Progenitor cell of endocrine pancreas (in vitro differentiated cells): ENCODE measurements at regions not wholly inside any gene's neighbourhood (a gene's known extent, or its start where the extent isn't known, plus 50 kb on each side); places are given as distances from the start of the nearest gene placed in this dataset.
A peak's percentile ranks its signal among the peaks of the same experiment; 100 is the strongest.

Experiments used
- DNase-seq: peaks from one replicate; pipeline ENCODE4 v3.0.0; 2021; ENCODE audit warnings: low spot score; ENCODE audit not compliant: unreplicated experiment
- H3K27ac Mint-ChIP-seq: 2 replicates; pipeline ENCODE4 v1.8.0; 2021; ENCODE audit warnings: mild to moderate bottlenecking, moderate library complexity, mixed read lengths
- H3K27me3 Mint-ChIP-seq: 2 replicates; pipeline ENCODE4 v1.8.0; 2021; ENCODE audit warnings: mixed read lengths
- H3K36me3 Mint-ChIP-seq: 2 replicates; pipeline ENCODE4 v1.8.0; 2022; ENCODE audit warnings: mixed read lengths; ENCODE audit not compliant: insufficient read depth
- H3K4me1 Mint-ChIP-seq: 2 replicates; pipeline ENCODE4 v1.8.0; 2021; ENCODE audit warnings: low read depth, mixed read lengths
- H3K4me3 Mint-ChIP-seq: 2 replicates; pipeline ENCODE4 v1.8.0; 2021; ENCODE audit warnings: low read depth, mild to moderate bottlenecking, moderate library complexity, mixed read lengths
- H3K9me3 Mint-ChIP-seq: 2 replicates; pipeline ENCODE4 v1.8.0; 2021; ENCODE audit warnings: low read depth, mixed read lengths
- CTCF ChIP-seq: fragments of 200-600 bp; sonication (generic); IDR thresholded peaks from one replicate; pipeline ENCODE4 v1.5.0; 2021; ENCODE audit warnings: antibody characterized with exemption, mild to moderate bottlenecking; ENCODE audit not compliant: unreplicated experiment

- Mint-ChIP-seq H3K36me3 (no peaks in the 10 kb centered on the region), H3K27me3 (peaks cover 15% of the 10 kb centered on the region), H3K9me3 (no peaks in the 10 kb centered on the region), H3K27ac (no peak overlapping the region), H3K4me1 (peaks cover 10% of the 10 kb centered on the region), H3K4me3 (no peak overlapping the region)
- no peak for TF ChIP-seq CTCF
- peak; percentile 3 for DNase-seq
Measured at GRCh38 chr22:48942698-48943566, 884.7 kb downstream of the BRD1 start.

GRCh38 chr22:48941903-48942575 lies 885.6 kb downstream of the BRD1 start:
- Mint-ChIP-seq H3K27ac (no peak overlapping the region), H3K4me3 (no peak overlapping the region), H3K4me1 (peaks cover 14% of the 10 kb centered on the region), H3K27me3 (peaks cover 12% of the 10 kb centered on the region), H3K36me3 (no peaks in the 10 kb centered on the region), H3K9me3 (no peaks in the 10 kb centered on the region)
- DNase-seq: no peak
- TF ChIP-seq CTCF: no peak

- peaks cover 1% of the 10 kb centered on the region for H3K36me3 Mint-ChIP-seq
- H3K27me3 Mint-ChIP-seq: peaks cover 12% of the 10 kb centered on the region
Measured at GRCh38 chr22:48941033-48941902, 886.4 kb downstream of the BRD1 start.

GRCh38 chr22:48940266-48941032 lies 887.2 kb downstream of the BRD1 start:
- Mint-ChIP-seq H3K9me3 (peaks cover 8% of the 10 kb centered on the region), H3K4me3 (no peak overlapping the region), H3K27me3 (peaks cover 12% of the 10 kb centered on the region), H3K27ac (peak overlapping the region; percentile 80), H3K36me3 (peaks cover 1% of the 10 kb centered on the region), H3K4me1 (peaks cover 14% of the 10 kb centered on the region)
- no peak for TF ChIP-seq CTCF
- DNase-seq: no peak

More at GRCh38 chr22:48941033-48941902, 886.4 kb downstream of the BRD1 start:
- DNase-seq: no peak
- Mint-ChIP-seq H3K27ac (no peak overlapping the region), H3K9me3 (peaks cover 3% of the 10 kb centered on the region), H3K4me3 (no peak overlapping the region), H3K4me1 (peaks cover 14% of the 10 kb centered on the region)
- TF ChIP-seq CTCF: no peak
